Gastroesophageal sphincter (tissue), 4 donors: ENCODE measurements at regions not wholly inside any gene's neighbourhood (a gene's known extent, or its start where the extent isn't known, plus 50 kb on each side); places are given as distances from the start of the nearest gene placed in this dataset.
"Not testable (repeated sequence)": the region's sequence is repeated elsewhere in the genome, so short reads cannot be mapped to it uniquely, and the experiment has no call there.

Source experiments
- ATAC-seq: fragments of 150-250 bp; one replicate; pipeline ENCODE4 v1.9.1; 2016; ENCODE audit warnings: mild to moderate bottlenecking, moderate library complexity
- H3K27ac ChIP-seq, 4 donors: fragments of 200-600 bp; sonication (generic) in 3 of 4; 1 replicate in 3 of 4; 2 replicates in 1 of 4; pipeline ENCODE4 v1.5.1; 2016 to 2019
- H3K27me3 ChIP-seq: fragments of 200-600 bp; sonication (generic); one replicate; pipeline ENCODE4 v1.5.1; 2019
- H3K36me3 ChIP-seq, 2 donors: fragments of 200-600 bp; sonication (generic); one replicate each; pipeline ENCODE4 v1.5.1; 2019; ENCODE audit warnings: control low read depth in 1 of 2
- H3K4me1 ChIP-seq, 3 donors: fragments of 200-600 bp; sonication (generic); 1 replicate in 2 of 3; 2 replicates in 1 of 3; pipeline ENCODE4 v1.5.1; 2016 to 2019; ENCODE audit warnings: control low read depth in 2 of 3
- H3K4me3 ChIP-seq, 2 donors: fragments of 200-600 bp; sonication (generic); one replicate each; pipeline ENCODE4 v1.5.1; 2019; ENCODE audit warnings: mild to moderate bottlenecking in 1 of 2, moderate library complexity in 1 of 2
- H3K9me3 ChIP-seq, 3 donors: fragments of 200-600 bp; sonication (generic); one replicate each; pipeline ENCODE4 v1.5.1; 2017 to 2019; ENCODE audit warnings: control low read depth in 2 of 3
- EP300 ChIP-seq: sonication (generic); formaldehyde crosslinking; IDR thresholded peaks from one replicate; pipeline ENCODE4 v1.6.1; 2017; ENCODE audit warnings: antibody characterized with exemption, mild to moderate bottlenecking
- POLR2A ChIP-seq, 2 donors: fragments of 450-650 bp; IDR thresholded peaks; one replicate each; pipeline ENCODE4 v1.6.1; 2017; ENCODE audit warnings: antibody characterized with exemption in 2 of 2, mild to moderate bottlenecking in 2 of 2, moderate library complexity in 1 of 2
- POLR2AphosphoS5 ChIP-seq: sonication (generic); formaldehyde crosslinking; IDR thresholded peaks from one replicate; pipeline ENCODE4 v1.6.1; 2017; ENCODE audit warnings: antibody characterized with exemption
- WGBS, 2 donors: methylation state at CpG; one replicate each; pipeline ENCODE4 v1.1.5; 2018; ENCODE audit warnings: low coverage in 1 of 2; 5-methylcytosine and 5-hydroxymethylcytosine counted together
- TF ChIP-seq, protein P1 (sequence below), 4 experiments: fragments of 200-600 bp in 2 of 4; fragments of 450-650 bp in 2 of 4; sonication (generic) in 1 of 4; IDR thresholded peaks; one replicate each; pipeline ENCODE4 v1.5.1; 2017 to 2019; ENCODE audit warnings: antibody characterized with exemption in 4 of 4, mild to moderate bottlenecking in 2 of 4, moderate library complexity in 2 of 4

DNA sequence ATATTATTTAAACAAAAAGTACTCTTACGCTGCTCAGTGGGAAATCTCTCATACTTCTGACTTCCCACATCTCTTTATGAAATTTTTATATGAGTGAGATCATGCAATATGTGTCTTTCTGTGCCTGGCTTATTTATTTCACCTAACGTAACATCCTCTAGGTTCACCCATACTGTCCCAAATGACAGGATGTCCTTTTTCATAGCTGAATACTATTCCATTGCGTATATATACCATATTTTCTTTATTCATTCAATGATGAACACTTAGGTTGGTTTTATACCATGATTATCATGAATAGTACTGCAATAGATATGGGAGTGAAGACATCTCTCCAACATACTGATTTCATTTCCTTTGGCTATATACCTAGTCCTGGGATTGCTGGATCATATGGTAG, 57.8 kb upstream of the TPP2 start:
- Histone ChIP-seq H3K36me3 (no peaks in the 10 kb centered on the region), H3K27ac (no peak overlapping the region), H3K4me3 (no peak overlapping the region), H3K9me3 (peaks cover 0 to 9% (median 0%) of the 10 kb centered on the region in 3 donors), H3K4me1 (no peaks in the 10 kb centered on the region), H3K27me3 (no peaks in the 10 kb centered on the region)
- TF ChIP-seq POLR2A (IDR thresholded peaks at IDR 0.05), result no peak
- no peak for TF ChIP-seq EP300
- TF ChIP-seq POLR2AphosphoS5, result no peak
- TF ChIP-seq, protein P1, sequence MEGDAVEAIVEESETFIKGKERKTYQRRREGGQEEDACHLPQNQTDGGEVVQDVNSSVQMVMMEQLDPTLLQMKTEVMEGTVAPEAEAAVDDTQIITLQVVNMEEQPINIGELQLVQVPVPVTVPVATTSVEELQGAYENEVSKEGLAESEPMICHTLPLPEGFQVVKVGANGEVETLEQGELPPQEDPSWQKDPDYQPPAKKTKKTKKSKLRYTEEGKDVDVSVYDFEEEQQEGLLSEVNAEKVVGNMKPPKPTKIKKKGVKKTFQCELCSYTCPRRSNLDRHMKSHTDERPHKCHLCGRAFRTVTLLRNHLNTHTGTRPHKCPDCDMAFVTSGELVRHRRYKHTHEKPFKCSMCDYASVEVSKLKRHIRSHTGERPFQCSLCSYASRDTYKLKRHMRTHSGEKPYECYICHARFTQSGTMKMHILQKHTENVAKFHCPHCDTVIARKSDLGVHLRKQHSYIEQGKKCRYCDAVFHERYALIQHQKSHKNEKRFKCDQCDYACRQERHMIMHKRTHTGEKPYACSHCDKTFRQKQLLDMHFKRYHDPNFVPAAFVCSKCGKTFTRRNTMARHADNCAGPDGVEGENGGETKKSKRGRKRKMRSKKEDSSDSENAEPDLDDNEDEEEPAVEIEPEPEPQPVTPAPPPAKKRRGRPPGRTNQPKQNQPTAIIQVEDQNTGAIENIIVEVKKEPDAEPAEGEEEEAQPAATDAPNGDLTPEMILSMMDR (IDR thresholded peaks at IDR 0.05), result no peak
- no peak for ATAC-seq
- 94 to 100% methylated on average over 3 of the region's 3 CpGs for WGBS, 2 donors

GRCh38 chr13:102536695-102537485, 59.9 kb upstream of the TPP2 start:
- Histone ChIP-seq H3K27ac (no peak overlapping the region), H3K4me1 (no peaks in the 10 kb centered on the region), H3K4me3 (no peak overlapping the region), H3K27me3 (no peaks in the 10 kb centered on the region), H3K36me3 (no peaks in the 10 kb centered on the region), H3K9me3 (no peaks in the 10 kb centered on the region)
- TF ChIP-seq EP300, result no peak
- TF ChIP-seq, protein P1 (IDR thresholded peaks at IDR 0.05), result no peak
- TF ChIP-seq POLR2A (IDR thresholded peaks at IDR 0.05), result no peak
- TF ChIP-seq POLR2AphosphoS5, result no peak
- WGBS, 2 donors, result 24 to 28% methylated on average over 3 of the region's 8 CpGs
- ATAC-seq, result no peak

GRCh38 chr13:102536196-102536595, 60.6 kb upstream of the TPP2 start:
- no peak overlapping the region for H3K4me3 ChIP-seq
- no peaks in the 10 kb centered on the region for H3K27me3 ChIP-seq
- 60 to 79% methylated on average over 2 to 5 of the region's 6 CpGs for WGBS, 2 donors
- no peak for TF ChIP-seq EP300
- TF ChIP-seq, protein P1 (IDR thresholded peaks at IDR 0.05), result no peak
- no peak overlapping the region for H3K27ac ChIP-seq
- H3K9me3 ChIP-seq, result no peaks in the 10 kb centered on the region
- H3K36me3 ChIP-seq, result no peaks in the 10 kb centered on the region
- H3K4me1 ChIP-seq, result no peaks in the 10 kb centered on the region
- no peak for ATAC-seq

- Histone ChIP-seq H3K4me3 (no peak overlapping the region), H3K27me3 (no peaks in the 10 kb centered on the region), H3K4me1 (no peaks in the 10 kb centered on the region), H3K9me3 (no peaks in the 10 kb centered on the region), H3K27ac (no peak overlapping the region), H3K36me3 (no peaks in the 10 kb centered on the region)
- TF ChIP-seq, protein P1 (IDR thresholded peaks at IDR 0.05), result no peak
- TF ChIP-seq POLR2AphosphoS5, result no peak
- no peak for TF ChIP-seq POLR2A (IDR thresholded peaks at IDR 0.05)
- TF ChIP-seq EP300, result no peak
- no peak for ATAC-seq
- WGBS, 2 donors, result 83% methylated on average over 2 of the region's 2 CpGs; no CpG with 5 or more reads in 1 of the 2 donors
Observed at GRCh38 chr13:102530751-102531150, 66.0 kb upstream of the TPP2 start.

- WGBS, 2 donors, result 100% methylated on average over 3 of the region's 8 CpGs; no CpG with 5 or more reads in 1 of the 2 donors
- not testable (repeated sequence) for ATAC-seq, H3K4me1 ChIP-seq, H3K27me3 ChIP-seq, H3K27ac ChIP-seq, H3K9me3 ChIP-seq, H3K36me3 ChIP-seq, H3K4me3 ChIP-seq
Observed at GRCh38 chr13:102522251-102522650, 74.5 kb upstream of the TPP2 start.
